Adrenal gland (tissue), 9 donors: ENCODE measurements at regions not wholly inside any gene's neighbourhood (a gene's known extent, or its start where the extent isn't known, plus 50 kb on each side); places are given as distances from the start of the nearest gene placed in this dataset.

ENCODE experiments used
- DNase-seq, 7 donors: peaks; one replicate each; pipeline ENCODE4 v3.0.0-alpha.2; 2019 to 2020
- H3K27ac ChIP-seq, 5 donors: fragments of 200-600 bp; sonication (generic) in 4 of 5; 1 replicate in 3 of 5; 2 replicates in 2 of 5; pipeline versions ENCODE4 v1.5.1 to v1.8.0; 2016 to 2020; ENCODE audit warnings: mild to moderate bottlenecking in 1 of 5
- H3K27me3 ChIP-seq: fragments of 200-600 bp; 2 replicates; pipeline ENCODE4 v1.8.0; 2021
- H3K36me3 ChIP-seq, 2 donors: fragments of 200-600 bp; replicated peaks in 1 of 2; 1 replicate in 1 of 2; 2 replicates in 1 of 2; pipeline versions ENCODE4 v1.5.1 to v1.8.0; 2018 to 2022
- H3K4me1 ChIP-seq, 2 donors: fragments of 200-600 bp; replicated peaks in 1 of 2; 1 replicate in 1 of 2; 2 replicates in 1 of 2; pipeline versions ENCODE4 v1.5.1 to v1.8.0; 2018 to 2021
- H3K4me3 ChIP-seq, 4 donors: fragments of 200-600 bp; sonication (generic) in 3 of 4; one replicate each; pipeline ENCODE4 v1.5.1; 2016 to 2018
- H3K9me3 ChIP-seq, 3 donors: fragments of 200-600 bp; sonication (generic) in 1 of 3; replicated peaks in 1 of 3; 1 replicate in 2 of 3; 2 replicates in 1 of 3; pipeline versions ENCODE4 v1.5.1 to v1.8.0; 2016 to 2021
- CTCF ChIP-seq, 6 experiments: fragments of 450-650 bp in 4 of 6; fragments of 200-600 bp in 2 of 6; sonication (generic) in 1 of 6; IDR thresholded peaks; 1 replicate in 5 of 6; 2 replicates in 1 of 6; pipeline versions ENCODE4 v1.5.1 to v1.8.0; 2016 to 2021; ENCODE audit warnings: antibody characterized with exemption in 6 of 6, mild to moderate bottlenecking in 2 of 6, moderate library complexity in 1 of 6
- POLR2A ChIP-seq, 2 donors: fragments of 450-650 bp; IDR thresholded peaks; one replicate each; pipeline ENCODE4 v1.6.1; 2017; ENCODE audit warnings: antibody characterized with exemption in 2 of 2, mild to moderate bottlenecking in 2 of 2, moderate library complexity in 1 of 2
- WGBS, 4 donors: extraction: QIAGEN DNeasy Blood & Tissue Kit in 2 of 4; methylation state at CpG; one replicate each; pipeline versions ENCODE4 v1.1.5 to v1.1.7; 2013 to 2017; 5-methylcytosine and 5-hydroxymethylcytosine counted together
- intact Hi-C, 2 donors: fragments of 100-400 bp; cut with DNase I; formaldehyde crosslinking; loops; one replicate each; pipeline versions ENCODE4 v1.14.1 to v1.15.0; 2022 to 2023
- donor health status: healthy with polysubstance abuse.
- donor health status: Bipolar disorder and iron deficiency.
- donor health status: DM: yes; HTN: yes; CAD: no.
- donor health status: DM: no; HTN: no; CAD: no.
- donor health status: DM: no; HTN: no; CAD: no.

GRCh38 chr21:28212061-28212460 is 780.6 kb downstream of the LTN1 start:
- no peak for TF ChIP-seq CTCF (IDR thresholded peaks at IDR 0.05)
- TF ChIP-seq POLR2A (IDR thresholded peaks at IDR 0.05): no peak

GRCh38 chr21:28207436-28208173 is 785.1 kb downstream of the LTN1 start:
- DNase-seq: no peak
- no peak for TF ChIP-seq CTCF (IDR thresholded peaks at IDR 0.05)
- no peak for TF ChIP-seq POLR2A (IDR thresholded peaks at IDR 0.05)
- Histone ChIP-seq H3K4me3 (no peak overlapping the region), H3K9me3 (no peaks in the 10 kb centered on the region), H3K27me3 (no peaks in the 10 kb centered on the region), H3K4me1 (no peaks in the 10 kb centered on the region), H3K27ac (no peak overlapping the region), H3K36me3 (no peaks in the 10 kb centered on the region)
- intact Hi-C loops: no loop called here
- 63 to 69% (median 64%) methylated on average over 9 of the region's 9 CpGs for WGBS, 4 donors

More at GRCh38 chr21:28212061-28212460, 780.6 kb downstream of the LTN1 start:
- intact Hi-C loops: no loop called here
- Histone ChIP-seq H3K9me3 (no peaks in the 10 kb centered on the region), H3K4me1 (no peaks in the 10 kb centered on the region), H3K27ac (no peak overlapping the region), H3K36me3 (no peaks in the 10 kb centered on the region), H3K4me3 (no peak overlapping the region), H3K27me3 (no peaks in the 10 kb centered on the region)
- no peak for DNase-seq
- WGBS, 4 donors: 71 to 90% (median 81%) methylated on average over 2 of the region's 2 CpGs

- no peaks in the 10 kb centered on the region for H3K36me3 ChIP-seq
- no peaks in the 10 kb centered on the region for H3K27me3 ChIP-seq
- intact Hi-C loops: no loop called here
- no peak for DNase-seq
- no peaks in the 10 kb centered on the region for H3K4me1 ChIP-seq
- H3K27ac ChIP-seq: no peak overlapping the region
- WGBS, 4 donors: 60 to 85% (median 74%) methylated on average over 2 of the region's 2 CpGs
- TF ChIP-seq CTCF (IDR thresholded peaks at IDR 0.05) (no peak), POLR2A (IDR thresholded peaks at IDR 0.05) (no peak)
- no peak overlapping the region for H3K4me3 ChIP-seq
- H3K9me3 ChIP-seq: no peaks in the 10 kb centered on the region
These were observed 792.0 kb downstream of the LTN1 start for GRCh38 chr21:28200726-28201125.

DNA sequence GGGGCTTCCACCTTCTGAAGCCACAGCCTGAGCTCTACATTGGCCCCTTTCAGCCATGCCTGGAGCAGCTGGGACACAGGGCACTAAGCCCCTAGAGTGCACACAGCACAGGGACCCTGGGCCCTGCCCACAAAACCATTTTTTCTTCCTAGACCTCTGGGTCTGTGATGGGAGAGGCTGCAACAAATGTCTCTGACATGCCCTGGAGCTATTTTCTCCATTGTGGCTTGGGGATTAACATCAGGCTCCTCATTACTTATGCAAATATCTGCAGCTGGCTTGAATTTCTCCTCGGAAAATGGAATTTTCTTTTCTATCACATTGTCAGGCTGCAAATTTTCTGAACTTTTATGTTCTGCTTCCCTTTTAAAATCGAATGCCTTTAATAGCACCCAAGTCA is 795.7 kb downstream of the LTN1 start:
- intact Hi-C loops: no loop called here
- WGBS, 4 donors: 64 to 75% (median 73%) methylated on average over 2 of the region's 2 CpGs
- H3K27ac ChIP-seq: no peak overlapping the region
- no peaks in the 10 kb centered on the region for H3K4me1 ChIP-seq
- H3K4me3 ChIP-seq: no peak overlapping the region
- no peaks in the 10 kb centered on the region for H3K36me3 ChIP-seq
- no peaks in the 10 kb centered on the region for H3K9me3 ChIP-seq
- H3K27me3 ChIP-seq: no peaks in the 10 kb centered on the region
- TF ChIP-seq POLR2A (IDR thresholded peaks at IDR 0.05): no peak
- no peak for DNase-seq

GRCh38 chr21:28193189-28193588 is 799.5 kb downstream of the LTN1 start:
- WGBS, 4 donors: 28 to 64% (median 39%) methylated on average over 2 of the region's 2 CpGs
- Histone ChIP-seq H3K27ac (no peak overlapping the region), H3K27me3 (no peaks in the 10 kb centered on the region), H3K9me3 (no peaks in the 10 kb centered on the region), H3K4me3 (no peak overlapping the region), H3K4me1 (no peaks in the 10 kb centered on the region), H3K36me3 (no peaks in the 10 kb centered on the region)
- DNase-seq: no peak
- TF ChIP-seq POLR2A (IDR thresholded peaks at IDR 0.05) (no peak), CTCF (IDR thresholded peaks at IDR 0.05) (no peak)
- intact Hi-C loops: no loop called here
